HepG2 (cell line): ENCODE measurements at regions not wholly inside any gene's neighbourhood (a gene's known extent, or its start where the extent isn't known, plus 50 kb on each side); places are given as distances from the start of the nearest gene placed in this dataset.

ENCODE experiments used
- BHLHE40 ChIP-seq: IDR thresholded peaks from 2 replicates; pipeline ENCODE4 v1.6.1; 2011; ENCODE audit warnings: low read length, improper control_type of control experiment
- BRCA1 ChIP-seq: sonication (generic); formaldehyde crosslinking; IDR thresholded peaks from 2 replicates; pipeline ENCODE4 v1.4.0; 2020; ENCODE audit warnings: missing genetic modification reagents
- DMAP1 ChIP-seq: IDR thresholded peaks from 2 replicates; pipeline ENCODE4 v1.6.1; 2016
- DNMT1 ChIP-seq: sonication (generic); formaldehyde crosslinking; IDR thresholded peaks from 2 replicates; pipeline ENCODE4 v1.5.1; 2020; ENCODE audit warnings: mild to moderate bottlenecking, missing genetic modification reagents
- ESRRA ChIP-seq: sonication (generic); formaldehyde crosslinking; IDR thresholded peaks from 2 replicates; pipeline ENCODE4 v1.5.1; 2020; ENCODE audit warnings: mild to moderate bottlenecking, low read depth, missing genetic modification reagents
- FLYWCH1 ChIP-seq: sonication (generic); formaldehyde crosslinking; IDR thresholded peaks from 2 replicates; pipeline ENCODE4 v1.8.1; 2023; ENCODE audit warnings: mild to moderate bottlenecking, missing genetic modification reagents
- GFI1 ChIP-seq: sonication (generic); formaldehyde crosslinking; IDR thresholded peaks from 2 replicates; pipeline ENCODE4 v1.5.0; 2020; ENCODE audit warnings: missing genetic modification reagents, mild to moderate bottlenecking, borderline replicate concordance
- GTF2F1 ChIP-seq: fragments of 150-350 bp; IDR thresholded peaks from 2 replicates; pipeline ENCODE4 v1.6.1; 2014; ENCODE audit warnings: low read length
- MAZ ChIP-seq, 2 experiments: sonication (generic) in 1 of 2; formaldehyde crosslinking in 1 of 2; IDR thresholded peaks; 2 replicates each; pipeline versions ENCODE4 v1.5.0 to v1.6.1; 2012 to 2020; ENCODE audit warnings: low read depth in 2 of 2, mild to moderate bottlenecking in 2 of 2, borderline replicate concordance in 1 of 2, improper control_type of control experiment in 1 of 2, low read length in 1 of 2, missing genetic modification reagents in 1 of 2, moderate library complexity in 1 of 2
- MTF2 ChIP-seq: sonication (generic); formaldehyde crosslinking; IDR thresholded peaks from 2 replicates; pipeline ENCODE4 v1.5.0; 2020; ENCODE audit warnings: missing genetic modification reagents, borderline replicate concordance
- POGZ ChIP-seq: sonication (generic); formaldehyde crosslinking; IDR thresholded peaks from 2 replicates; pipeline ENCODE4 v1.4.0; 2020; ENCODE audit warnings: mild to moderate bottlenecking, missing genetic modification reagents
- RCOR2 ChIP-seq: IDR thresholded peaks from 2 replicates; pipeline ENCODE4 v1.6.1; 2016; ENCODE audit warnings: missing biosample characterization, missing genetic modification reagents
- SOX5 ChIP-seq: IDR thresholded peaks from 2 replicates; pipeline ENCODE4 v1.6.1; 2016; ENCODE audit warnings: borderline replicate concordance
- ZBTB38 ChIP-seq: sonication (generic); formaldehyde crosslinking; IDR thresholded peaks from 2 replicates; pipeline ENCODE4 v1.5.1; 2020; ENCODE audit warnings: mild to moderate bottlenecking, missing genetic modification reagents
- ZNF605 ChIP-seq: sonication (generic); formaldehyde crosslinking; IDR thresholded peaks from 2 replicates; pipeline ENCODE4 v1.8.0; 2022; ENCODE audit warnings: mild to moderate bottlenecking, missing genetic modification reagents
- ZNF614 ChIP-seq: IDR thresholded peaks from 2 replicates; pipeline ENCODE4 v1.6.1; 2018; ENCODE audit warnings: missing biosample characterization, missing genetic modification reagents, inconsistent platforms, borderline replicate concordance
- ZNF703 ChIP-seq: sonication (generic); formaldehyde crosslinking; IDR thresholded peaks from 2 replicates; pipeline ENCODE4 v1.5.1; 2020; ENCODE audit warnings: missing genetic modification reagents, mild to moderate bottlenecking, moderate library complexity, borderline replicate concordance
- ZNF790 ChIP-seq: sonication (generic); formaldehyde crosslinking; IDR thresholded peaks from 2 replicates; pipeline ENCODE4 v1.8.0; 2022; ENCODE audit warnings: missing genetic modification reagents, mild to moderate bottlenecking, borderline replicate concordance
- TF ChIP-seq, protein P1 (sequence below): IDR thresholded peaks from 2 replicates; pipeline ENCODE4 v1.6.1; 2012; ENCODE audit warnings: inconsistent platforms
- TF ChIP-seq, protein P2 (sequence below): IDR thresholded peaks from 2 replicates; pipeline ENCODE4 v1.6.1; 2016; ENCODE audit warnings: missing compliant biosample characterization, missing genetic modification reagents, borderline replicate concordance
- TF ChIP-seq, protein P3 (sequence below): sonication (generic); formaldehyde crosslinking; IDR thresholded peaks from 2 replicates; pipeline ENCODE4 v1.8.1; 2022; ENCODE audit warnings: low read depth, mild to moderate bottlenecking, missing genetic modification reagents
- TF ChIP-seq, protein P4 (sequence below): sonication (generic); formaldehyde crosslinking; IDR thresholded peaks from 2 replicates; pipeline ENCODE4 v1.5.1; 2020; ENCODE audit warnings: mild to moderate bottlenecking, missing genetic modification reagents, borderline replicate concordance

DNA sequence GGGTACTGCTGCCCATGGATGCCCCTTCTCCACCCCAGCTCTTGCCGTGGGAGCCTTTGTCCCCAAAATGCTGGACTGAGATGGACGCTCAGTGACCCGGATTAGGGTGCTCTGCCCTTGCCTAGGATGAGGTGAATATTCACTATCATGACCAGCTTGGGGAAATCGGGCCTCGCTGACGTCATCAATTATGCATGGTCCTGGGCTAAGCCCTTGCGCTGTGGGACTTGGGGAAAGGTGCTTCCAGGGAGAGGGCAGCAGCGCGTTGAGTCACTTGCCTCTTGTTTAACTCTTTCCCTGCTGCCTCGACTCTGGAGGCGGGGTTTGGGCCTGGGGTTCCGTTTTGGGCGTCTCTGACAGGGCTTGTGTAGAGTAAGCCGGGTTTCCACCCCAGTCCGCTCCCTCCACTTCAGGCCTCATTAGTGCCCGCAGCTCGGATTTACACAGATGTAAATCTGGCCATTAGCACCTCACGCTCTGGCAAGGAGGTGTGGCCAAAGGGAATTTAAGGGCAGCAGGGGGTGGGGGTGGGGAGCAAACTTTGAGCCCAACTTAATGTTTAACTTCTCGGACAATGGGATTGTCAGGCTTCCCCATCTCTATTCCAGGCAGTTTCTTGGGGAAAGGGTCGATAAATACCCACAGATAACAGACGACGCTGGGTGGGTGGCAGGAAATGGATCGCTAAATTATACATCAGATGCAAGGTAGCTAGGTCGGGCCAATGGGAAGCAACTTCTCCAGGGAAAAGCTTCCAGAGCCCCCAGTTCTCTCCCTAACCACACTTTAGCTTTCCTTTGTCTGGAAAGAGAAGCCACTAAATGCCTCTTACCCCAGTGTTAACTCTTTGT, 51.3 kb upstream of the TCF7L2 start (continued):
- TF ChIP-seq, protein P1, sequence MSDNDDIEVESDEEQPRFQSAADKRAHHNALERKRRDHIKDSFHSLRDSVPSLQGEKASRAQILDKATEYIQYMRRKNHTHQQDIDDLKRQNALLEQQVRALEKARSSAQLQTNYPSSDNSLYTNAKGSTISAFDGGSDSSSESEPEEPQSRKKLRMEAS = no peak; the same call in 1 of the 2 replicates
- peak; percentile 46; the same call in 1 of the 2 replicates for TF ChIP-seq MAZ (IDR thresholded peaks at IDR 0.05; ENCODE audit: borderline replicate concordance, low read depth, low read length)
- no peak for TF ChIP-seq MAZ (CRISPR knock-in tag; IDR thresholded peaks at IDR 0.05; ENCODE audit: low read depth)
- TF ChIP-seq ZNF790 (CRISPR knock-in tag) = 0 out of 2 replicates have a peak, but pooled peaks have one; percentile 52
- TF ChIP-seq GFI1 (CRISPR knock-in tag) = peak; percentile 49; the same call in 1 of the 2 replicates
- TF ChIP-seq, protein P2, sequence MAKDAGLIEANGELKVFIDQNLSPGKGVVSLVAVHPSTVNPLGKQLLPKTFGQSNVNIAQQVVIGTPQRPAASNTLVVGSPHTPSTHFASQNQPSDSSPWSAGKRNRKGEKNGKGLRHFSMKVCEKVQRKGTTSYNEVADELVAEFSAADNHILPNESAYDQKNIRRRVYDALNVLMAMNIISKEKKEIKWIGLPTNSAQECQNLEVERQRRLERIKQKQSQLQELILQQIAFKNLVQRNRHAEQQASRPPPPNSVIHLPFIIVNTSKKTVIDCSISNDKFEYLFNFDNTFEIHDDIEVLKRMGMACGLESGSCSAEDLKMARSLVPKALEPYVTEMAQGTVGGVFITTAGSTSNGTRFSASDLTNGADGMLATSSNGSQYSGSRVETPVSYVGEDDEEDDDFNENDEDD = no peak
- TF ChIP-seq, protein P3, sequence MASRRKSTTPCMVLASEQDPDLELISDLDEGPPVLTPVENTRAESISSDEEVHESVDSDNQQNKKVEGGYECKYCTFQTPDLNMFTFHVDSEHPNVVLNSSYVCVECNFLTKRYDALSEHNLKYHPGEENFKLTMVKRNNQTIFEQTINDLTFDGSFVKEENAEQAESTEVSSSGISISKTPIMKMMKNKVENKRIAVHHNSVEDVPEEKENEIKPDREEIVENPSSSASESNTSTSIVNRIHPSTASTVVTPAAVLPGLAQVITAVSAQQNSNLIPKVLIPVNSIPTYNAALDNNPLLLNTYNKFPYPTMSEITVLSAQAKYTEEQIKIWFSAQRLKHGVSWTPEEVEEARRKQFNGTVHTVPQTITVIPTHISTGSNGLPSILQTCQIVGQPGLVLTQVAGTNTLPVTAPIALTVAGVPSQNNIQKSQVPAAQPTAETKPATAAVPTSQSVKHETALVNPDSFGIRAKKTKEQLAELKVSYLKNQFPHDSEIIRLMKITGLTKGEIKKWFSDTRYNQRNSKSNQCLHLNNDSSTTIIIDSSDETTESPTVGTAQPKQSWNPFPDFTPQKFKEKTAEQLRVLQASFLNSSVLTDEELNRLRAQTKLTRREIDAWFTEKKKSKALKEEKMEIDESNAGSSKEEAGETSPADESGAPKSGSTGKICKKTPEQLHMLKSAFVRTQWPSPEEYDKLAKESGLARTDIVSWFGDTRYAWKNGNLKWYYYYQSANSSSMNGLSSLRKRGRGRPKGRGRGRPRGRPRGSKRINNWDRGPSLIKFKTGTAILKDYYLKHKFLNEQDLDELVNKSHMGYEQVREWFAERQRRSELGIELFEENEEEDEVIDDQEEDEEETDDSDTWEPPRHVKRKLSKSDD (CRISPR knock-in tag) = no peak
- peak; percentile 94 for TF ChIP-seq SOX5 (CRISPR knock-in tag)
- TF ChIP-seq BRCA1 (CRISPR knock-in tag) = no peak
- TF ChIP-seq ZBTB38 (CRISPR knock-in tag) = no peak
- peak; percentile 71; the same call in 1 of the 2 replicates for TF ChIP-seq ESRRA (CRISPR knock-in tag)
- TF ChIP-seq ZNF614 (CRISPR knock-in tag) = no peak
- peak; percentile 65; the same call in 1 of the 2 replicates for TF ChIP-seq POGZ (CRISPR knock-in tag)
- TF ChIP-seq ZNF605 (CRISPR knock-in tag) = no peak
- TF ChIP-seq DMAP1 (CRISPR knock-in tag) = peak; percentile 38
- TF ChIP-seq, protein P4, sequence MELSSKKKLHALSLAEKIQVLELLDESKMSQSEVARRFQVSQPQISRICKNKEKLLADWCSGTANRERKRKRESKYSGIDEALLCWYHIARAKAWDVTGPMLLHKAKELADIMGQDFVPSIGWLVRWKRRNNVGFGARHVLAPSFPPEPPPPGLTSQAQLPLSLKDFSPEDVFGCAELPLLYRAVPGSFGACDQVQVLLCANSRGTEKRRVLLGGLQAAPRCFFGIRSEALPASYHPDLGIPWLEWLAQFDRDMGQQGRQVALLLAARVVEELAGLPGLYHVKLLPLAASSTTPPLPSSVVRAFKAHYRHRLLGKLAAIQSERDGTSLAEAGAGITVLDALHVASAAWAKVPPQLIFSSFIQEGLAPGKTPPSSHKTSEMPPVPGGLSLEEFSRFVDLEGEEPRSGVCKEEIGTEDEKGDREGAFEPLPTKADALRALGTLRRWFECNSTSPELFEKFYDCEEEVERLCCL (CRISPR knock-in tag) = no peak
- TF ChIP-seq DNMT1 (CRISPR knock-in tag) = 0 out of 2 replicates have a peak, but pooled peaks have one; percentile 55
- no peak for TF ChIP-seq BHLHE40
- peak; percentile 25 for TF ChIP-seq RCOR2
- no peak; the same call in 1 of the 2 replicates for TF ChIP-seq ZNF703 (CRISPR knock-in tag)
- no peak for TF ChIP-seq FLYWCH1
- TF ChIP-seq MTF2 (CRISPR knock-in tag) = no peak
- TF ChIP-seq GTF2F1 = no peak
